ENCODE measurements at regions not wholly inside any gene's neighbourhood (a gene's known extent, or its start where the extent isn't known, plus 50 kb on each side); places are given as distances from the start of the nearest gene placed in this dataset.

- TF ChIP-seq CTCF (conservative IDR thresholded peaks at IDR 0.05 in 1 of 2, IDR thresholded peaks at IDR 0.05 in 1 of 2; ENCODE audit: extremely low read depth in 1 of 2, insufficient read depth in 1 of 2, low read depth in 1 of 2, low read length in 2 of 2): peak; percentile 26 to 58
- no peak for TF ChIP-seq EZH2 (IDR thresholded peaks at IDR 0.05; ENCODE audit: borderline replicate concordance, low read length)
Observed at GRCh38 chr4:112766422-112766821, 129.5 kb downstream of the LARP7 start.
